Erythroblast (primary cell): ENCODE measurements at regions not wholly inside any gene's neighbourhood (a gene's known extent, or its start where the extent isn't known, plus 50 kb on each side); places are given as distances from the start of the nearest gene placed in this dataset.

Experiments
- DNase-seq, 2 experiments: peaks; one replicate each; lab custom pipeline; 2025; lab: John Stamatoyannopoulos, UW
- GATA1 ChIP-seq: IDR thresholded peaks from 2 replicates; pipeline ENCODE4 v1.6.1; 2011; ENCODE audit warnings: low read depth, mild to moderate bottlenecking, control low read depth, low read length, moderate library complexity
- POLR2A ChIP-seq: IDR thresholded peaks from 2 replicates; pipeline ENCODE4 v1.6.1; 2011; ENCODE audit warnings: mild to moderate bottlenecking, low read length

DNA sequence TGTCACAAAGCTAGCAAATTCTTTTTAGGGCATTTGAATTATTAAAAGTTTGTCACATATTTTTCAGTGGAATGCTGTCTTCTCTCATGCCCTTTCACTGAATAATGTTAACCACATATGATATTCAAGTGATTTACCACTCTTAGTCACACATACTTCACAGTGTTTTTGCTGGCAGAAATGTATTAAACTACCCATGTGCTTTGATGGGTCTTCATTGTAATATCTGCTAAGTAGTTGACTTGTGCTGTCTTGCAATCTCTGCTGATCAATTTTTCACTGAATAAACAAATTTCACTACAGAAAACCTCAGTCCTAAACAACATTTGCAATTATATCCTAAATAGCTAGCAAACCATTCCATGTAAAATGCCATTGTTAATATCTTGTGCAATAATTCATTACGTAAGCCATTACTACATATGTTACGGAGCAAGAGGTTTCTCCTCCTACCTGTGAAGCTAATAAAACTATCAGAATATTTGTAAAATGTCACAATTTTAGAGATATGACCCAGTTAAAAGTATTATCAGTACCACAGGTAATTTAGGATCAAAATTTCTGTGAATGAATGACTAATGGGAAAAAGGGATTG, 64.6 kb upstream of the LMO3 start:
- DNase-seq: no peak
- TF ChIP-seq GATA1 (no peak), POLR2A (no peak)

DNA sequence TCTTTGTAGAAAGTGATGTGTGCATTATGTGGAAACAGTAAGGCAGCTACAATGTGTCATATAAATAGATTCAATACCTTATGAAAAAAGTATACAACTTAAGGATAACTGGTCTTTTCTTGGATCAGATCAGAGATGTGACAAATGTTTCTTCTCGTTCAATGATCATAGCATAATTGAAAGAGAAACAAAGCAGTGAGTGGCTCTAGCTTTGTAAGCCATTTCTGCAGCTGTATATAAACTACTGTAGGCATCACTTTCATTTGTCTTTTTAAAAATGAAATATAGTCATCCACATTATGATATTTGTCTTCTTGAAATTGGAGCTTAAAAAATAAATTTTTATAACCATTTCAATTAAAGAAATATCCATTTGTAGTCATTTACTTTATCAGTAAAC, 63.8 kb upstream of the LMO3 start:
- TF ChIP-seq GATA1: no peak
- no peak for TF ChIP-seq POLR2A
- no peak for DNase-seq

DNA sequence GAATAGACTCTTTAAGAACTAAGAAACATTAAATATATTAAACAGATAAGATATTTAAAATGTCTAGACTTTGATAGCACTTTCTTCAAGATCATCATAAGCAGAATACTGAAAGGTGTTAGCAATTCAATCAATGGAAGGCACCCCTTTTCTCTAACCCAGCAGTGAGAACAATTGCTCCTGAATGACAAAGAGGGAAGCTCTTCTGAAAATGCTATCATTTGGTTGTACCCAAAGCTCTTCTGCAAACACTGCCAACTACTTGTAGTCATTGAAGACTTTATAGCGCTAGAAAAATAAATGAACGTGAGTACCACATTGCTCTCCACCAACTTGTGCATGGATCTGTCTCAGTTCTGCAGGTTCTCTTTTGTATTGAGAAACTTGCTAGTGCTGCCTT, 62.2 kb upstream of the LMO3 start:
- no peak for DNase-seq
- TF ChIP-seq GATA1 (no peak), POLR2A (no peak)

DNA sequence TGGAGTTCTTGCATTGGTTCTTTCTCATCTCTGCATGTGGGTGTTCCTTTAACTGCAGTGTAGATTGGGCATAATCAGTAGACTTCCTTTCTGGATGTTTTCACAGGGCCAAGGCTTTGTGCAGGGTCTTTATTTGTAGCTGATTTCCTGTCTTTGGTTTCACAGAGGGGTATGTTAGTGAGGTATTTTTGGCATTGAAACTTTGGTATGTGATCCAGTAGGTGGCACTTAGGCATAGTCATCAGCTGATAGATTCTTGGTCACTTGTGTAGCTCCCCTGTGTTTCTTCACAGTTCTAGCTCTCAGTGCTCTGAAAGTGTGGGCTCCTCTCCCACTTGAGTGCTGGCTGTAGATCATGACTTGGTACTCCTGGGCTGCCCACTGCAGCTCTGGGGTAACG, 52.7 kb upstream of the LMO3 start:
- DNase-seq: no peak
- no peak for TF ChIP-seq POLR2A
- no peak for TF ChIP-seq GATA1
